PC-3 (cell line): ENCODE measurements at regions not wholly inside any gene's neighbourhood (a gene's known extent, or its start where the extent isn't known, plus 50 kb on each side); places are given as distances from the start of the nearest gene placed in this dataset.
"Not testable (repeated sequence)": the region's sequence is repeated elsewhere in the genome, so short reads cannot be mapped to it uniquely, and the experiment has no call there.

Experiments
- ATAC-seq: fragments of 200-7000 bp; cut with Tn5 transposase; 2 replicates; pipeline ENCODE4 v1.9.1; 2020; ENCODE audit warnings: mild to moderate bottlenecking, moderate library complexity
- BruUV-seq: library from RNA; stranded (reverse); fragments of 400-500 nt; replicated peaks from 2 replicates; lab custom pipeline; 2021; lab: Mats Ljungman, UMichigan
- CTCF ChIA-PET: fragments of 300-600 bp; sonication (Branson Sonifier 250); formaldehyde crosslinking; loops from one replicate; lab custom pipeline; 2022; ENCODE audit warnings: antibody characterized with exemption; lab: Charles Lee
- POLR2A ChIA-PET: fragments of 300-600 bp; sonication (Branson Sonifier 250); formaldehyde crosslinking; loops from one replicate; lab custom pipeline; 2022; ENCODE audit warnings: antibody characterized with exemption; ENCODE audit not compliant: unreplicated experiment; lab: Charles Lee
- DNase-seq: peaks from one replicate; pipeline ENCODE4 v3.0.0-alpha.2; 2015
- H2AFZ ChIP-seq: fragments of 300-600 bp; sonication (generic); 2 replicates; pipeline ENCODE4 v1.6.0; 2016; ENCODE audit warnings: antibody characterized with exemption, low read length
- H3F3A ChIP-seq: fragments of 300-600 bp; sonication (generic); one replicate; pipeline ENCODE4 v1.6.0; 2017; ENCODE audit warnings: antibody characterized with exemption, low read length, control low read depth, mild to moderate bottlenecking; ENCODE audit not compliant: unreplicated experiment
- H3K27ac ChIP-seq: fragments of 300-600 bp; sonication (generic); 2 replicates; pipeline ENCODE4 v1.5.1; 2016; ENCODE audit warnings: mild to moderate bottlenecking, low read length
- H3K27me3 ChIP-seq: fragments of 300-600 bp; sonication (generic); 2 replicates; pipeline ENCODE4 v1.6.1; 2016; ENCODE audit warnings: low read length, mixed read lengths
- H3K36me3 ChIP-seq: fragments of 300-600 bp; sonication (generic); 2 replicates; pipeline ENCODE4 v1.6.1; 2016; ENCODE audit warnings: low read depth, mixed run types, low read length, mixed read lengths
- H3K4me1 ChIP-seq: fragments of 300-600 bp; sonication (generic); 2 replicates; pipeline ENCODE4 v1.5.1; 2016; ENCODE audit warnings: low read length; ENCODE audit not compliant: insufficient read depth
- H3K4me2 ChIP-seq: fragments of 300-600 bp; sonication (generic); 2 replicates; pipeline ENCODE4 v1.6.0; 2016; ENCODE audit warnings: low read length
- H3K4me3 ChIP-seq: fragments of 300-600 bp; sonication (generic); 2 replicates; pipeline ENCODE4 v1.5.1; 2016; ENCODE audit warnings: mild to moderate bottlenecking, low read length, mixed read lengths
- H3K79me2 ChIP-seq: fragments of 300-600 bp; sonication (generic); 2 replicates; pipeline ENCODE4 v1.6.1; 2017; ENCODE audit warnings: low read length, mixed read lengths
- H3K9ac ChIP-seq: fragments of 300-600 bp; sonication (generic); 2 replicates; pipeline ENCODE4 v1.6.0; 2016; ENCODE audit warnings: mild to moderate bottlenecking, low read length
- H3K9me2 ChIP-seq: fragments of 300-600 bp; sonication (generic); replicated peaks from 2 replicates; pipeline ENCODE4 v1.6.1; 2016; ENCODE audit warnings: mixed run types, low read length, mixed read lengths
- H3K9me3 ChIP-seq: fragments of 300-600 bp; sonication (generic); 2 replicates; pipeline ENCODE4 v1.6.1; 2016; ENCODE audit warnings: low read length, mixed read lengths
- H4K20me1 ChIP-seq: fragments of 300-600 bp; sonication (generic); 2 replicates; pipeline ENCODE4 v1.6.1; 2016; ENCODE audit warnings: low read length, mixed read lengths
- CTCF ChIP-seq: fragments of 300-600 bp; sonication (generic); conservative IDR thresholded peaks from 2 replicates; pipeline ENCODE4 v1.5.1; 2017; ENCODE audit warnings: antibody characterized with exemption, low read depth, mild to moderate bottlenecking, low read length
- EZH2 ChIP-seq: fragments of 300-600 bp; sonication (generic); IDR thresholded peaks from one replicate; pipeline ENCODE4 v1.6.1; 2017; ENCODE audit warnings: antibody characterized with exemption, mild to moderate bottlenecking, low read length; ENCODE audit not compliant: unreplicated experiment
- EZH2phosphoT487 ChIP-seq: fragments of 300-600 bp; sonication (generic); IDR thresholded peaks from 2 replicates; pipeline ENCODE4 v1.6.1; 2018; ENCODE audit warnings: mild to moderate bottlenecking, antibody characterized with exemption, low read length, borderline replicate concordance
- intact Hi-C: fragments of 100-400 bp; cut with micrococcal nuclease; formaldehyde crosslinking; loops from 2 replicates; pipeline ENCODE4 v1.9.0; 2023

GRCh38 chr4:123652476-123652875 lies 255.9 kb downstream of the SPRY1 start:
- ATAC-seq: no peak
- H4K20me1 ChIP-seq: no peaks in the 10 kb centered on the region
- TF ChIP-seq EZH2phosphoT487 (no peak), EZH2 (no peak), CTCF (no peak)
- intact Hi-C loops: no loop called here
- no peaks in the 10 kb centered on the region for H3K36me3 ChIP-seq
- H3K9me3 ChIP-seq: no peaks in the 10 kb centered on the region
- H3K27me3 ChIP-seq: no peaks in the 10 kb centered on the region
- BruUV-seq: no TSS peak
- H3K4me2 ChIP-seq: no peak overlapping the region
- H3K79me2 ChIP-seq: no peaks in the 10 kb centered on the region
- peaks cover 10% of the 10 kb centered on the region; the same call in 1 of the 2 replicates for H3K4me1 ChIP-seq
- DNase-seq: no peak
- no peaks in the 10 kb centered on the region for H3K9me2 ChIP-seq
- no peak overlapping the region for H3K4me3 ChIP-seq
- H3K9ac ChIP-seq: no peak overlapping the region
- ChIA-PET POLR2A (no interaction called here), CTCF (no interaction called here)
- no peak overlapping the region for H3K27ac ChIP-seq
- no peak overlapping the region for H2AFZ ChIP-seq
- no peaks in the 10 kb centered on the region for H3F3A ChIP-seq

DNA sequence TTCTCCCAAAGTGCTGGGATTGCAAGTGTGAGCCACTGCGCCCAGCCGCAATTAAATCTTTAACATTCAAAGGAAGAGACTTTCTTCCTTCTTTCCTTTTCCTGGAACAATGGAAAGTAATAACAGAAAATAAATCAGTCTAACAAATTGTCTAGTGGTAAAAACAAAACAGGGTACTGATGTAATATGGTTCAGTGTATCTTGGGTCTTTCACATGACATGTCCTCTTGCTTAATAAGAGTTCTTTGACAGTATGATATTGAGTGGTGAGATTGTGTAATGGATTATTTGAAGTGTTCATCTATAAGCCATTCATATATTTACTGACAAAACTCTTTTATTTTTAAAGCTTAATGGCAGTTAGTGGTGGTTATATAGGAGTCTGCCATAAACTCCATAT lies 256.6 kb downstream of the SPRY1 start:
- Histone ChIP-seq H3K9ac (no peak overlapping the region), H3K9me3 (no peaks in the 10 kb centered on the region), H3K4me1 (peaks cover 10% of the 10 kb centered on the region; the same call in 1 of the 2 replicates), H3F3A (no peaks in the 10 kb centered on the region), H3K79me2 (no peaks in the 10 kb centered on the region), H3K27ac (no peak overlapping the region), H4K20me1 (no peaks in the 10 kb centered on the region), H3K4me3 (no peak overlapping the region), H3K27me3 (no peaks in the 10 kb centered on the region), H3K36me3 (no peaks in the 10 kb centered on the region), H3K4me2 (no peak overlapping the region), H3K9me2 (no peaks in the 10 kb centered on the region), H2AFZ (no peak overlapping the region)
- DNase-seq (no peak), ATAC-seq (no peak)
- BruUV-seq: no TSS peak
- intact Hi-C loops: no loop called here
- TF ChIP-seq EZH2: no peak
- TF ChIP-seq EZH2phosphoT487: no peak
- CTCF ChIA-PET: no interaction called here
- POLR2A ChIA-PET: no interaction called here

DNA sequence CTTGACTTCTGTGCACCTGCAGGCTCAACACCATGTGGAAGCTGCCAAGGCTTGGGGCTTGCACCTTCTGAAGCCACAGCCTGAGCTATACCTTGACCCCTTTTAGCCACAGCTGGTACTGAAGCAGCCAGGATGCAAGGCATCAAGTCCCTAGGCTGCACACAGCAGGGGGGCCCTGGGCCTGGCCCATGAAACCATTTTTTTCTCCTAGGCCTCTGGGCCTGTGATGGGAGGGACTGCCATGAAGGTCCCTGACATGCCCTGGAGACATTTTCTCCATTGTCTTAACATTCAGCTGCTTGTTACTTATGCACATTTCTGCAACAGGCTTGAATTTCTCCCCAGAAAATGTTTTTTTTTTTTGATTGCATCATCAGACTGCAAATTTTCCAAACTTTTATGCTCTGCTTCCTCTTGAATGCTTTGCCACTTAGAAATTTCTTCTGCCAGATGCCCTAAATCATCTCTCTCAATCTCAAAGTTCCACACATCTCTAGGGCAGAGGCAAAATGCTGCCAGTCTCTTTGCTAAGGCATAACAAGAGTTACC lies 260.2 kb downstream of the SPRY1 start:
- H3K27me3 ChIP-seq, CTCF ChIA-PET, BruUV-seq: not testable (repeated sequence)

DNA sequence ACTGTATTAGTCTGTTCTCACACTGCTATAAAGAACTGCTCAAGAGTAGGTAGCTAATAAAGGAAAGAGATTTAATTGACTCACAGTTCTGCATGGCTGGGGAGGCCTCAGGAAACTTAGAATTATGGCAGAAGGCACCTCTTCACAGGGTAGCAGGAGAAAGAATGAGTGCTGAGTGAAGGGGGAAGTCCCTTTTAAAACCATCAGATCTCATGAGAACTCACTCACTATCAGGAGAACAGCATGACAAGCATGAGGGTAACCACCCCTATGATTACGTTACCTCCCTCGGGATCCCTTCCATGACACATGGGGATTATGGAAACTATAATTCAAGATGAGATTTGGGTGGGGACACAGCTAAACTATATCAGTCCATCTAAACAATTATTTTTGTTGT lies 261.0 kb downstream of the SPRY1 start:
- BruUV-seq, intact Hi-C loops: not testable (repeated sequence)

More for the DNA sequence above, 260.2 kb downstream of the SPRY1 start:
- H3K9ac ChIP-seq, H3K9me2 ChIP-seq, H3K9me3 ChIP-seq, H3K4me1 ChIP-seq, H4K20me1 ChIP-seq, DNase-seq, intact Hi-C loops, H3K79me2 ChIP-seq, H3K4me2 ChIP-seq, H3F3A ChIP-seq, H3K36me3 ChIP-seq, H3K4me3 ChIP-seq, H3K27ac ChIP-seq, ATAC-seq, H2AFZ ChIP-seq: not testable (repeated sequence)
- POLR2A ChIA-PET: interaction anchor here (0.6 kb wide), 1 partner anchor 1043 kb away, joined by 3 read pairs; no protein-coding TSS in a partner anchor

More for the DNA sequence above, 261.0 kb downstream of the SPRY1 start:
- H3K9ac ChIP-seq, H3K27me3 ChIP-seq, DNase-seq, ATAC-seq, H3K9me3 ChIP-seq, H3K27ac ChIP-seq, H3K4me2 ChIP-seq, CTCF ChIA-PET, H3K79me2 ChIP-seq, H3F3A ChIP-seq, H3K36me3 ChIP-seq, H4K20me1 ChIP-seq, H3K9me2 ChIP-seq, H3K4me3 ChIP-seq, H2AFZ ChIP-seq, H3K4me1 ChIP-seq: not testable (repeated sequence)
- POLR2A ChIA-PET: interaction anchor here (0.6 kb wide), 1 partner anchor 1044 kb away, joined by 3 read pairs; no protein-coding TSS in a partner anchor
